RWPE2 (cell line): ENCODE measurements at regions not wholly inside any gene's neighbourhood (a gene's known extent, or its start where the extent isn't known, plus 50 kb on each side); places are given as distances from the start of the nearest gene placed in this dataset.

ENCODE experiments used
- ATAC-seq: fragments of 200-7000 bp; cut with Tn5 transposase; 3 replicates; pipeline ENCODE4 v1.9.1; 2021; ENCODE audit warnings: low read depth
- DNase-seq: peaks from one replicate; pipeline ENCODE4 v3.0.0-alpha.2; 2020; ENCODE audit warnings: low spot score
- H3K27ac ChIP-seq: fragments of 450-650 bp; 2 replicates; pipeline ENCODE4 v1.5.1; 2017; ENCODE audit warnings: mild to moderate bottlenecking; ENCODE audit not compliant: poor library complexity, severe bottlenecking
- H3K27me3 ChIP-seq: fragments of 250-450 bp; sonication (Bioruptor Pico); 2 replicates; pipeline ENCODE4 v1.5.1; 2021; ENCODE audit warnings: mild to moderate bottlenecking, moderate library complexity; ENCODE audit not compliant: insufficient read depth, poor library complexity, severe bottlenecking
- H3K36me3 ChIP-seq: fragments of 250-450 bp; sonication (Bioruptor Pico); 2 replicates; pipeline ENCODE4 v1.5.1; 2020; ENCODE audit warnings: low read depth, mild to moderate bottlenecking, moderate library complexity
- H3K4me1 ChIP-seq: fragments of 250-450 bp; sonication (Bioruptor Pico); 2 replicates; pipeline ENCODE4 v1.5.1; 2021; ENCODE audit warnings: mild to moderate bottlenecking, moderate library complexity; ENCODE audit not compliant: insufficient read depth, poor library complexity, severe bottlenecking
- H3K4me3 ChIP-seq: fragments of 250-450 bp; sonication (Bioruptor Pico); 2 replicates; pipeline ENCODE4 v1.5.1; 2021; ENCODE audit warnings: mild to moderate bottlenecking, moderate library complexity; ENCODE audit not compliant: severe bottlenecking
- H3K9me3 ChIP-seq: fragments of 250-450 bp; sonication (Bioruptor Pico); 2 replicates; pipeline ENCODE4 v1.5.1; 2021; ENCODE audit warnings: mild to moderate bottlenecking, moderate library complexity; ENCODE audit not compliant: severe bottlenecking
- CTCF ChIP-seq: fragments of 450-650 bp; IDR thresholded peaks from one replicate; pipeline ENCODE4 v1.5.1; 2017; ENCODE audit warnings: mild to moderate bottlenecking, moderate library complexity; ENCODE audit not compliant: poor library complexity, severe bottlenecking

DNA sequence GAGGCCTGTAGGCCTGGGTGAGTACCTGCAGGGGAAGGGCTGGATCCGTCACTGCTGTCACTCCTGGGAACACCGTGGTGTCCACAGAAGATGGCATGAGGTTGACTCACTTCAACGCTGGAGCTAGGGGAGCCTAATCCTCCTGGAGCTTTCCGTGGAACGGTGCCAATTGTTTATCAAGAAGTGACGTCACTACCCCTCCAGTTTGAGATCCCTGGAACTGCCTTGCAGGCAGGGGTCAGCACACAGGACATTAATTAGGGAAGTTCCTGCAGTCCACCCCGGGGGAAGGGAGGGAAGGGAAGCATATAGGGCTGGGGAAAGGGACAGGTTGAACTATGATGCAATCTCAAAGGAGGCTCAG is 408.6 kb downstream of the GALR1 start:
- H3K4me1 ChIP-seq: no peaks in the 10 kb centered on the region
- no peak for ATAC-seq
- H3K9me3 ChIP-seq: no peaks in the 10 kb centered on the region
- H3K27me3 ChIP-seq: no peaks in the 10 kb centered on the region
- H3K4me3 ChIP-seq: no peak overlapping the region
- no peaks in the 10 kb centered on the region for H3K36me3 ChIP-seq
- TF ChIP-seq CTCF: no peak
- no peak overlapping the region for H3K27ac ChIP-seq
- no peak for DNase-seq

GRCh38 chr18:77658751-77659448 is 409.3 kb downstream of the GALR1 start:
- Histone ChIP-seq H3K4me1 (no peaks in the 10 kb centered on the region), H3K4me3 (no peak overlapping the region), H3K27ac (no peak overlapping the region), H3K36me3 (no peaks in the 10 kb centered on the region), H3K27me3 (no peaks in the 10 kb centered on the region), H3K9me3 (no peaks in the 10 kb centered on the region)
- no peak for ATAC-seq
- no peak for TF ChIP-seq CTCF
- no peak for DNase-seq

DNA sequence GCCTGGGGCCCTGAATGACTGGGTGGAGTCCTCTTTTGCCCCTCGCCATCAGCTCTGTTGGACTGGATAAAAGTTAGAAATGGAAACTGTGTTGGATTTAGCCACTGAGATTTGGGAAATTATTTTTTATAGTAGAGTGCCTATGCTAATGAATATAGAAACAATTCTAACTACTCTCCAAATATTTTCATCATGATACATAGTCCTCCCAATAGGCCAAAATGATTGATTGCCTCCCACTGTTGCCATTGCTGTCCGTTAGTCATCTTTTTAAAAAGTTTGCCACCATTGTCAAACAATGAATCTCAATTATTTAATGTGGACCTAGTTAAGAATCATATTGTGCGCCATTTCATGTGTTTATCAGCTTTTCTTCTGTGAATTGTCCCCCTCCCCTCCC is 417.0 kb downstream of the GALR1 start:
- DNase-seq: no peak
- H3K4me1 ChIP-seq: no peaks in the 10 kb centered on the region
- no peak overlapping the region for H3K27ac ChIP-seq
- no peak for TF ChIP-seq CTCF
- ATAC-seq: no peak
- no peaks in the 10 kb centered on the region for H3K27me3 ChIP-seq
- no peak overlapping the region for H3K4me3 ChIP-seq
- H3K9me3 ChIP-seq: no peaks in the 10 kb centered on the region
- no peaks in the 10 kb centered on the region for H3K36me3 ChIP-seq

GRCh38 chr18:77668219-77668618 is 418.6 kb downstream of the GALR1 start:
- TF ChIP-seq CTCF: no peak
- Histone ChIP-seq H3K27me3 (no peaks in the 10 kb centered on the region), H3K36me3 (no peaks in the 10 kb centered on the region), H3K4me1 (no peaks in the 10 kb centered on the region), H3K9me3 (no peaks in the 10 kb centered on the region), H3K4me3 (no peak overlapping the region), H3K27ac (no peak overlapping the region)
- DNase-seq: no peak
- ATAC-seq: no peak

DNA sequence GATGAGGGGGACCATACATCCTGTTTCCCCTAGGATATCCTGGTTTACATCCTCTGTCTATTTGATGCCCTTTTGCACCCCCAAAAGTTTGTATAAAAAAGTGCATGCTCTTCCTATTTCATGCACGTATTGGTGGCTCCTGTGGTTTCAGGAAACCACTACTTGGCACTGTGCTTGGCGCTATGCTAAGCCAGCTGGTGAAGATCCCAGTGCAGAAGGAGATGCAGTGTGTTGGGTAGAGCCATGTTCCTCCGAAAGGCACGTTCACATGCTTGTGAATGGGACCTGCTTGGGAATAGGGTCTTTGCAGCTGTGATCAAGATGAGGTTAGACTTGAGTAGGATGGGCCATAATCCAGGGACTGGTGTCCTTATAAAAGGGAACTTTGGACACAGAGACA is 419.7 kb downstream of the GALR1 start:
- Histone ChIP-seq H3K4me3 (no peak overlapping the region), H3K9me3 (no peaks in the 10 kb centered on the region), H3K36me3 (no peaks in the 10 kb centered on the region), H3K27me3 (no peaks in the 10 kb centered on the region), H3K27ac (no peak overlapping the region), H3K4me1 (no peaks in the 10 kb centered on the region)
- DNase-seq (no peak), ATAC-seq (no peak)
- TF ChIP-seq CTCF: no peak
